HEK293T (cell line): ENCODE measurements at regions not wholly inside any gene's neighbourhood (a gene's known extent, or its start where the extent isn't known, plus 50 kb on each side); places are given as distances from the start of the nearest gene placed in this dataset.

ENCODE experiments used
- BHLHE40 ChIP-seq: fragments of 450-650 bp; IDR thresholded peaks from 2 replicates; pipeline ENCODE4 v1.6.1; 2016; ENCODE audit warnings: mild to moderate bottlenecking, moderate library complexity, borderline replicate concordance
- FOXA1 ChIP-seq: fragments of 450-650 bp; IDR thresholded peaks from 2 replicates; pipeline ENCODE4 v1.6.1; 2016; ENCODE audit warnings: mild to moderate bottlenecking
- HDGF ChIP-seq: fragments of 450-650 bp; IDR thresholded peaks from 2 replicates; pipeline ENCODE4 v1.6.1; 2017; ENCODE audit warnings: antibody characterized with exemption, borderline replicate concordance
- SUZ12 ChIP-seq: fragments of 450-650 bp; IDR thresholded peaks from 2 replicates; pipeline ENCODE4 v1.6.1; 2016; ENCODE audit warnings: mild to moderate bottlenecking

GRCh38 chr22:48798281-48799226 lies 1029.1 kb downstream of the BRD1 start:
- TF ChIP-seq HDGF (no peak), BHLHE40 (no peak), FOXA1 (no peak), SUZ12 (no peak)
